ENCODE measurements at regions not wholly inside any gene's neighbourhood (a gene's known extent, or its start where the extent isn't known, plus 50 kb on each side); places are given as distances from the start of the nearest gene placed in this dataset.

GRCh38 chr21:39082656-39083376, 100.4 kb downstream of the PSMG1 start:
- TF ChIP-seq EZH2 (IDR thresholded peaks at IDR 0.05; ENCODE audit: low read length, unreplicated experiment): no peak
- TF ChIP-seq EZH2phosphoT487 (IDR thresholded peaks at IDR 0.05; ENCODE audit: borderline replicate concordance, low read length): no peak
